Endothelial cell (in vitro differentiated cells): ENCODE measurements at regions not wholly inside any gene's neighbourhood (a gene's known extent, or its start where the extent isn't known, plus 50 kb on each side); places are given as distances from the start of the nearest gene placed in this dataset.

Experiments
- DNase-seq: peaks from one replicate; pipeline ENCODE4 v3.0.0; 2021; ENCODE audit warnings: low spot score
- H3K27ac Mint-ChIP-seq: one replicate; pipeline ENCODE4 v1.8.0; 2021; ENCODE audit warnings: mixed read lengths, inconsistent platforms; ENCODE audit not compliant: unreplicated experiment
- H3K27me3 Mint-ChIP-seq: one replicate; pipeline ENCODE4 v1.8.0; 2021; ENCODE audit warnings: mild to moderate bottlenecking, moderate library complexity, mixed read lengths, inconsistent platforms; ENCODE audit not compliant: unreplicated experiment
- H3K36me3 Mint-ChIP-seq: one replicate; pipeline ENCODE4 v1.8.0; 2021; ENCODE audit warnings: mild to moderate bottlenecking, low read depth, mixed read lengths, inconsistent platforms; ENCODE audit not compliant: unreplicated experiment
- H3K4me1 Mint-ChIP-seq: one replicate; pipeline ENCODE4 v1.8.0; 2021; ENCODE audit warnings: mild to moderate bottlenecking, mixed read lengths, inconsistent platforms; ENCODE audit not compliant: unreplicated experiment
- H3K4me3 Mint-ChIP-seq: one replicate; pipeline ENCODE4 v1.8.0; 2021; ENCODE audit warnings: mild to moderate bottlenecking, mixed read lengths, inconsistent platforms; ENCODE audit not compliant: unreplicated experiment
- H3K9me3 Mint-ChIP-seq: one replicate; pipeline ENCODE4 v1.8.0; 2021; ENCODE audit warnings: mixed read lengths, inconsistent platforms; ENCODE audit not compliant: unreplicated experiment
- CTCF ChIP-seq: fragments of 200-600 bp; sonication (generic); IDR thresholded peaks from one replicate; pipeline ENCODE4 v1.5.0; 2021; ENCODE audit warnings: antibody characterized with exemption; ENCODE audit not compliant: unreplicated experiment

GRCh38 chr2:41375901-41376300 is 671.9 kb upstream of the PKDCC start:
- H3K27me3 Mint-ChIP-seq, result peaks cover 2% of the 10 kb centered on the region
- DNase-seq, result no peak
- no peaks in the 10 kb centered on the region for H3K36me3 Mint-ChIP-seq
- H3K4me1 Mint-ChIP-seq, result no peaks in the 10 kb centered on the region
- no peak overlapping the region for H3K27ac Mint-ChIP-seq
- no peak for TF ChIP-seq CTCF
- no peaks in the 10 kb centered on the region for H3K9me3 Mint-ChIP-seq
- no peak overlapping the region for H3K4me3 Mint-ChIP-seq

DNA sequence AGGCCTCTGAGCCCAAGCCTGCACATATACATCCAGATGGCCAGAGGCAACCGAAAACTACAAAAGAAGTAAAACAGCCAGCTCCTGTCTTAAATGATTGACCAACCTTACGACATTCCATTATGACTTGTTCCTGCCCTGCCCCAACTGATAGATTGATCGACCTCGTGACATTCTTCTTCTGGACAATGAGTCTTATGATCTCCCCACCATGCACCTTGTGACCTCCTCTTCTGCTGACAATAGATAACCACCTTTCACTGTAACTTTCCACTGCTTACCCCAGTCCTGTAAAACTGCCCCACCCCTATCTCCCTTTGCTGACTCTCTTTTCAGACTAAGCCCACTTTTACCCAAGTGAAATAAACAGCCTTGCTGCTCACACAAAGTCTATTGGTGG is 670.0 kb upstream of the PKDCC start:
- no peaks in the 10 kb centered on the region for H3K9me3 Mint-ChIP-seq
- no peaks in the 10 kb centered on the region for H3K4me1 Mint-ChIP-seq
- no peak overlapping the region for H3K4me3 Mint-ChIP-seq
- peaks cover 2% of the 10 kb centered on the region for H3K27me3 Mint-ChIP-seq
- TF ChIP-seq CTCF, result no peak
- no peak for DNase-seq
- H3K27ac Mint-ChIP-seq, result no peak overlapping the region
- no peaks in the 10 kb centered on the region for H3K36me3 Mint-ChIP-seq

DNA sequence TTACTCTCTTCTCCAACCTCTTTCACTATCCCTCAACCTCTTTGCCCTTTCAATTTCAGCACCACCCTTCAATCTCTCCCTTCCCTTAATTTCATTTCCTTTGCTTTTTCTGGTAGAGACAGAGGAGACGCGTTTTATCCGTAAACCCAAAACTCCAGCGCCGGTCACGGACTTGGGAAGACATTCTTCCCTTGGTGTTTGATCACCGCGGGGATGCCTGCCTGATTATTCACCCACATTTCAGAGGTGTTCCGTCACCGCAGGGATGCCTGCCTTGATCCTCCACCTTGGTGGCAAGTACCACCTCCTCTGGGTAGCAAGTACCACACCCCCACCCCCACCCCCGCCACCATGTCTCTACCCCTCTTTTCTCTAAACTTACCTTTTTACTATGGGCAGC is 669.4 kb upstream of the PKDCC start:
- H3K4me3 Mint-ChIP-seq, result no peak overlapping the region
- peaks cover 2% of the 10 kb centered on the region for H3K27me3 Mint-ChIP-seq
- DNase-seq, result no peak
- no peak for TF ChIP-seq CTCF
- H3K27ac Mint-ChIP-seq, result no peak overlapping the region
- no peaks in the 10 kb centered on the region for H3K9me3 Mint-ChIP-seq
- H3K4me1 Mint-ChIP-seq, result no peaks in the 10 kb centered on the region
- H3K36me3 Mint-ChIP-seq, result no peaks in the 10 kb centered on the region

DNA sequence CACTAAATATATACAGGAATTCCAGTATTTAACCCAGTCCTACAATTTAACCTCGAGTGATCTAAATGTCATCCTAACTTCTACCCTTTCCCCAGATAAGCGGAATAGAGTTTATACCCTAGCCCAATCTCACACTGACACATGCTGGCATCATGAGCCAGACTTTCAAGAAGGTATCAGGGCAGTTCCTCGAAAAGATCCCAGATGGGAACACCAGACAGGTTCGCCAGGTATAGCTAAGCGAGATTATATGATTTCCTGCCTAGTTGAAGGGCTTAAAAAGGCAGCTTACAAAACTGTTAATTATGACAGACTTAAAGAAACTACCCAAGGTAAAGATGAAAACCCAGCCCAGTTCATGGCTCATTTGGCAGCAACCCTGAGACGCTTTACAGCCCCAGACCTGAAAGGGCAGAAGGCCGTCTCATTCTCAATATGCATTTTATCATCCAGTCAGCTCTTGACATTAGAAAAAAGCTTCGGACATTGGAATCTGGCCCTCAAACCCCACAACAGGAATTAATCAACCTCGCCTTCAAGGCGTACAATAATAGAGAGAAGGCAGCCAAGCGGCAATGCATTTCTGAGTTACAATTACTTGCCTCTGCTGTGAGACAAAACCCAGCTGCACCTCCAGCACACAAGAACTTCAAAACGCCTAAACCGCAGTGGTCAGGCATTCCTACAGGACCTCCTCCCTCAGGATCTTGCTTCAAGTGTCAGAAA is 668.2 kb upstream of the PKDCC start:
- Mint-ChIP-seq H3K4me1 (no peaks in the 10 kb centered on the region), H3K4me3 (no peak overlapping the region), H3K27ac (no peak overlapping the region), H3K36me3 (no peaks in the 10 kb centered on the region), H3K27me3 (peaks cover 2% of the 10 kb centered on the region), H3K9me3 (no peaks in the 10 kb centered on the region)
- TF ChIP-seq CTCF, result no peak
- no peak for DNase-seq

- H3K36me3 Mint-ChIP-seq, result no peaks in the 10 kb centered on the region
- no peak for TF ChIP-seq CTCF
- no peak overlapping the region for H3K4me3 Mint-ChIP-seq
- no peaks in the 10 kb centered on the region for H3K4me1 Mint-ChIP-seq
- peaks cover 2% of the 10 kb centered on the region for H3K27me3 Mint-ChIP-seq
- H3K27ac Mint-ChIP-seq, result no peak overlapping the region
- no peaks in the 10 kb centered on the region for H3K9me3 Mint-ChIP-seq
- no peak for DNase-seq
Observed at GRCh38 chr2:41381701-41382100, 666.1 kb upstream of the PKDCC start.
